GM12878 (cell line): ENCODE measurements at regions not wholly inside any gene's neighbourhood (a gene's known extent, or its start where the extent isn't known, plus 50 kb on each side); places are given as distances from the start of the nearest gene placed in this dataset.

Experiments
- ATAC-seq: fragments of 200-7000 bp; cut with Tn5 transposase; 3 replicates; pipeline ENCODE4 v1.9.1; 2020; ENCODE audit warnings: mild to moderate bottlenecking, moderate library complexity
- BruUV-seq: library from RNA; stranded (reverse); fragments of 400-500 nt; replicated peaks from 2 replicates; lab custom pipeline; 2021; lab: Mats Ljungman, UMichigan
- CTCF ChIA-PET: fragments of 300-600 bp; sonication (Branson Sonifier 250); formaldehyde crosslinking; extraction: SDS; loops from one replicate; lab custom pipeline; 2021; ENCODE audit warnings: inconsistent platforms; lab: Yijun Ruan, JAX
- POLR2A ChIA-PET: fragments of 350-600 bp; formaldehyde crosslinking; extraction: SDS; loops from one replicate; lab custom pipeline; 2021; ENCODE audit warnings: inconsistent platforms; lab: Charles Lee
- RAD21 ChIA-PET: fragments of 300-600 bp; sonication (Branson Sonifier 250); formaldehyde crosslinking; loops from one replicate; lab custom pipeline; 2023; ENCODE audit warnings: antibody characterized with exemption; ENCODE audit not compliant: unreplicated experiment; lab: Charles Lee
- SMC1A ChIA-PET: fragments of 300-600 bp; sonication (Branson Sonifier 250); formaldehyde crosslinking; loops from one replicate; lab custom pipeline; 2023; ENCODE audit not compliant: unreplicated experiment, uncharacterized antibody; lab: Charles Lee
- DNase-seq: peaks from one replicate; pipeline ENCODE4 v3.0.0-alpha.2; 2011; ENCODE audit warnings: low read depth, low spot score
- FAIRE-seq: peaks from 3 replicates; lab custom pipeline; 2011; peaks lifted over from hg19 to GRCh38; lab: Jason Lieb, UNC
- H2AFZ ChIP-seq: 2 replicates; pipeline ENCODE4 v1.6.0; 2011; ENCODE audit warnings: low read depth, low read length, control low read depth; ENCODE audit not compliant: control insufficient read depth
- H3K27ac ChIP-seq: 2 replicates; pipeline ENCODE4 v1.5.1; 2011; ENCODE audit warnings: control low read depth; ENCODE audit not compliant: control insufficient read depth, insufficient read depth
- H3K27me3 ChIP-seq, 2 experiments: replicated peaks in 1 of 2; 2 replicates each; pipeline versions ENCODE4 v1.6.0 to v1.6.1; 2011; ENCODE audit warnings: low read length in 1 of 2; ENCODE audit not compliant: control insufficient read depth in 2 of 2, insufficient read depth in 2 of 2
- H3K36me3 ChIP-seq, 2 experiments: 2 replicates each; pipeline ENCODE4 v1.5.1; 2011; ENCODE audit warnings: low read length in 1 of 2; ENCODE audit not compliant: control insufficient read depth in 2 of 2, insufficient read depth in 2 of 2
- H3K4me1 ChIP-seq: 2 replicates; pipeline ENCODE4 v1.6.1; 2011; ENCODE audit warnings: mild to moderate bottlenecking, low read length, moderate library complexity, mixed read lengths; ENCODE audit not compliant: control insufficient read depth, insufficient read depth
- H3K4me2 ChIP-seq: 2 replicates; pipeline ENCODE4 v1.6.0; 2011; ENCODE audit warnings: control low read depth; ENCODE audit not compliant: control insufficient read depth, insufficient read depth
- H3K4me3 ChIP-seq: fragments of 200-600 bp; sonication (generic); 2 replicates; pipeline ENCODE4 v1.5.1; 2016
- H3K79me2 ChIP-seq: 2 replicates; pipeline ENCODE4 v1.6.0; 2011; ENCODE audit warnings: low read length; ENCODE audit not compliant: control insufficient read depth, insufficient read depth
- H3K9ac ChIP-seq: 2 replicates; pipeline ENCODE4 v1.8.0; 2011; ENCODE audit warnings: low read length, control low read depth, mixed read lengths; ENCODE audit not compliant: control insufficient read depth, insufficient read depth
- H3K9me3 ChIP-seq: replicated peaks from 3 replicates; pipeline ENCODE4 v1.5.1; 2011; ENCODE audit warnings: mild to moderate bottlenecking, low read length; ENCODE audit not compliant: control insufficient read depth, insufficient read depth
- H4K20me1 ChIP-seq: 2 replicates; pipeline ENCODE4 v1.6.0; 2011; ENCODE audit not compliant: control insufficient read depth, insufficient read depth
- CBX3 ChIP-seq: fragments of 200-600 bp; sonication (generic); IDR thresholded peaks from 2 replicates; pipeline ENCODE4 v1.6.1; 2016; ENCODE audit warnings: low read depth, borderline replicate concordance
- GATAD2B ChIP-seq: fragments of 450-650 bp; conservative IDR thresholded peaks from 2 replicates; pipeline ENCODE4 v1.6.1; 2017; ENCODE audit warnings: low read depth, mild to moderate bottlenecking, moderate library complexity
- NRF1 ChIP-seq: conservative IDR thresholded peaks from 2 replicates; pipeline ENCODE4 v1.6.1; 2011; ENCODE audit warnings: mild to moderate bottlenecking, low read depth, low read length, improper control_type of control experiment
- POLR2A ChIP-seq: IDR thresholded peaks from 2 replicates; pipeline ENCODE4 v1.6.1; 2011; ENCODE audit warnings: low read depth, mild to moderate bottlenecking, low read length
- SIN3A ChIP-seq: IDR thresholded peaks from 2 replicates; pipeline ENCODE4 v1.6.1; 2012; ENCODE audit warnings: low read depth, low read length, improper control_type of control experiment
- TARDBP ChIP-seq: IDR thresholded peaks from 2 replicates; pipeline ENCODE4 v1.6.1; 2016; ENCODE audit warnings: borderline replicate concordance
- YY1 ChIP-seq: IDR thresholded peaks from 2 replicates; pipeline ENCODE4 v1.6.1; 2011; ENCODE audit warnings: low read depth, mild to moderate bottlenecking, low read length
- ZBED1 ChIP-seq: IDR thresholded peaks from 2 replicates; pipeline ENCODE4 v1.6.1; 2016; ENCODE audit warnings: borderline replicate concordance
- ZNF274 ChIP-seq: IDR thresholded peaks from one replicate; pipeline ENCODE4 v1.8.0; 2011; ENCODE audit not compliant: insufficient read length, insufficient read depth
- WGBS: methylation state at CpG from one replicate; pipeline ENCODE4 v1.1.6; 2016; ENCODE audit warnings: low lambda C conversion rate; ENCODE audit not compliant: insufficient replicate concordance, insufficient coverage; ENCODE audit errors: missing lambda C conversion rate; 5-methylcytosine and 5-hydroxymethylcytosine counted together
- in situ Hi-C: fragments of 300-500 bp; cut with MboI; formaldehyde crosslinking; loops from 9 replicates; pipeline ENCODE4 v1.14.3; 2018; ENCODE audit warnings: mixed read lengths
- intact Hi-C: fragments of 100-400 bp; cut with micrococcal nuclease; formaldehyde crosslinking; loops from one replicate; pipeline ENCODE4 v1.14.2; 2022; ENCODE audit not compliant: unreplicated experiment
- TF ChIP-seq, protein P1 (sequence below): fragments of 450-650 bp; conservative IDR thresholded peaks from 2 replicates; pipeline ENCODE4 v1.6.1; 2017; ENCODE audit warnings: mild to moderate bottlenecking, moderate library complexity
- TF ChIP-seq, protein P2 (sequence below): fragments of 450-650 bp; formaldehyde crosslinking; IDR thresholded peaks from 2 replicates; pipeline ENCODE4 v1.5.0; 2022; ENCODE audit warnings: mild to moderate bottlenecking, missing genetic modification characterization

DNA sequence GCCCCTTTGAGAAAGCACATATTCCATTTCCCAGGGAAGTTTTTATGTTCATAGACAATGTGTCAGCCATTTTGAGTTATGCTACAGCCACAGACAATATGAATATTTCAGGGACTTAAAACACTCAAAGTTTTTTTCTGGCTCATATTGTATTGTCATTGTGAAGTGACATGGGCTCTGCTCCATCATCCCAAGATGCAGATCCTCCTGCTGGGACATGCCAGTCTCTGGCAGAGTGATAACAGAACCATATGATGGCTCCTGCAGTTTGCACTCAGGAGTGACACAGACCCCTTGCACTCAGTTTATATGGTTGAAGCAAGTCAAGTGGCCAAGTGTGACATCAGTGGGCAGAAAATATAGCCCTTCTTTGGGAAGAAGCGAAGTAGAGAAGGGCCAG is 498.4 kb upstream of the TUSC1 start:
- no peaks in the 10 kb centered on the region for H3K36me3 ChIP-seq
- H3K4me2 ChIP-seq: no peak overlapping the region
- H3K9me3 ChIP-seq: no peaks in the 10 kb centered on the region
- no peak overlapping the region for H3K9ac ChIP-seq
- ChIA-PET CTCF (no interaction called here), POLR2A (no interaction called here), SMC1A (no interaction called here), RAD21 (no interaction called here)
- H2AFZ ChIP-seq: no peak overlapping the region
- no peak for TF ChIP-seq GATAD2B
- TF ChIP-seq, protein P1, sequence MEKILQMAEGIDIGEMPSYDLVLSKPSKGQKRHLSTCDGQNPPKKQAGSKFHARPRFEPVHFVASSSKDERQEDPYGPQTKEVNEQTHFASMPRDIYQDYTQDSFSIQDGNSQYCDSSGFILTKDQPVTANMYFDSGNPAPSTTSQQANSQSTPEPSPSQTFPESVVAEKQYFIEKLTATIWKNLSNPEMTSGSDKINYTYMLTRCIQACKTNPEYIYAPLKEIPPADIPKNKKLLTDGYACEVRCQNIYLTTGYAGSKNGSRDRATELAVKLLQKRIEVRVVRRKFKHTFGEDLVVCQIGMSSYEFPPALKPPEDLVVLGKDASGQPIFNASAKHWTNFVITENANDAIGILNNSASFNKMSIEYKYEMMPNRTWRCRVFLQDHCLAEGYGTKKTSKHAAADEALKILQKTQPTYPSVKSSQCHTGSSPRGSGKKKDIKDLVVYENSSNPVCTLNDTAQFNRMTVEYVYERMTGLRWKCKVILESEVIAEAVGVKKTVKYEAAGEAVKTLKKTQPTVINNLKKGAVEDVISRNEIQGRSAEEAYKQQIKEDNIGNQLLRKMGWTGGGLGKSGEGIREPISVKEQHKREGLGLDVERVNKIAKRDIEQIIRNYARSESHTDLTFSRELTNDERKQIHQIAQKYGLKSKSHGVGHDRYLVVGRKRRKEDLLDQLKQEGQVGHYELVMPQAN: no peak
- TF ChIP-seq YY1: no peak
- TF ChIP-seq NRF1: no peak
- TF ChIP-seq, protein P2, sequence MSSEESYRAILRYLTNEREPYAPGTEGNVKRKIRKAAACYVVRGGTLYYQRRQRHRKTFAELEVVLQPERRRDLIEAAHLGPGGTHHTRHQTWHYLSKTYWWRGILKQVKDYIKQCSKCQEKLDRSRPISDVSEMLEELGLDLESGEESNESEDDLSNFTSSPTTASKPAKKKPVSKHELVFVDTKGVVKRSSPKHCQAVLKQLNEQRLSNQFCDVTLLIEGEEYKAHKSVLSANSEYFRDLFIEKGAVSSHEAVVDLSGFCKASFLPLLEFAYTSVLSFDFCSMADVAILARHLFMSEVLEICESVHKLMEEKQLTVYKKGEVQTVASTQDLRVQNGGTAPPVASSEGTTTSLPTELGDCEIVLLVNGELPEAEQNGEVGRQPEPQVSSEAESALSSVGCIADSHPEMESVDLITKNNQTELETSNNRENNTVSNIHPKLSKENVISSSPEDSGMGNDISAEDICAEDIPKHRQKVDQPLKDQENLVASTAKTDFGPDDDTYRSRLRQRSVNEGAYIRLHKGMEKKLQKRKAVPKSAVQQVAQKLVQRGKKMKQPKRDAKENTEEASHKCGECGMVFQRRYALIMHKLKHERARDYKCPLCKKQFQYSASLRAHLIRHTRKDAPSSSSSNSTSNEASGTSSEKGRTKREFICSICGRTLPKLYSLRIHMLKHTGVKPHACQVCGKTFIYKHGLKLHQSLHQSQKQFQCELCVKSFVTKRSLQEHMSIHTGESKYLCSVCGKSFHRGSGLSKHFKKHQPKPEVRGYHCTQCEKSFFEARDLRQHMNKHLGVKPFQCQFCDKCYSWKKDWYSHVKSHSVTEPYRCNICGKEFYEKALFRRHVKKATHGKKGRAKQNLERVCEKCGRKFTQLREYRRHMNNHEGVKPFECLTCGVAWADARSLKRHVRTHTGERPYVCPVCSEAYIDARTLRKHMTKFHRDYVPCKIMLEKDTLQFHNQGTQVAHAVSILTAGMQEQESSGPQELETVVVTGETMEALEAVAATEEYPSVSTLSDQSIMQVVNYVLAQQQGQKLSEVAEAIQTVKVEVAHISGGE (CRISPR knock-in tag): no peak
- TF ChIP-seq ZNF274: no peak
- no peak for TF ChIP-seq CBX3
- TF ChIP-seq SIN3A: no peak
- no peak for TF ChIP-seq POLR2A
- TF ChIP-seq TARDBP: no peak
- no peak for TF ChIP-seq ZBED1
- DNase-seq: no peak
- no peak for ATAC-seq
- H3K4me3 ChIP-seq: no peak overlapping the region
- in situ Hi-C loops: no loop called here
- no peaks in the 10 kb centered on the region for H3K4me1 ChIP-seq
- no peaks in the 10 kb centered on the region for H4K20me1 ChIP-seq
- intact Hi-C loops: loop anchor here (5.0 kb wide), 1 partner anchor 49 kb away; no protein-coding TSS in a partner anchor
- H3K27ac ChIP-seq: no peak overlapping the region
- no peaks in the 10 kb centered on the region for H3K79me2 ChIP-seq
- WGBS: 0% methylated on average over 1 of the region's 1 CpG
- FAIRE-seq: no peak
- no peaks in the 10 kb centered on the region for H3K27me3 ChIP-seq
- no TSS peak for BruUV-seq
